ENCODE measurements at regions not wholly inside any gene's neighbourhood (a gene's known extent, or its start where the extent isn't known, plus 50 kb on each side); places are given as distances from the start of the nearest gene placed in this dataset.

DNA sequence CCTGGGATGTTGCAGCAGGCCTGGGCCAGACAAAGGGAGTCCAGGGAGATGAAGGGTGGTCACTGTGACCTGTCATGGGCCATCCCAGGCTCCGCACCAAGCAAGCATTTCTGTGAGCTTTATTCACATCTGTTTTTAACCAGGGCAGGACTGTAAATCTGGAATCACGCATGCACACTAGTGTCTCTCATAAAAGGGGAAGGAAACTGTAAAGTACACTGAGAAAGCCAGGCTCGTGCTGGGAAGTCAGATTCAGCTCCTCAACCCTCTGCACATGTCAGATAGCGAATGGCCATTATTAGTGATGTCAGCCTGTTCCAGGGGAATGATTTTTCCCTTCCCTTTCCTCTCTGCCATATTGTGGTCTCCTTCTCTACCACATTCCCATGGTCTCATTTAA is 818.6 kb upstream of the RAB6C start:
- DNase-seq (ENCODE audit: low spot score), result no peak

GRCh38 chr2:129164220-129164949 is 815.1 kb upstream of the RAB6C start:
- DNase-seq (ENCODE audit: low spot score), result no peak

GRCh38 chr2:129165006-129165405 is 814.5 kb upstream of the RAB6C start:
- DNase-seq (ENCODE audit: low spot score), result no peak

DNA sequence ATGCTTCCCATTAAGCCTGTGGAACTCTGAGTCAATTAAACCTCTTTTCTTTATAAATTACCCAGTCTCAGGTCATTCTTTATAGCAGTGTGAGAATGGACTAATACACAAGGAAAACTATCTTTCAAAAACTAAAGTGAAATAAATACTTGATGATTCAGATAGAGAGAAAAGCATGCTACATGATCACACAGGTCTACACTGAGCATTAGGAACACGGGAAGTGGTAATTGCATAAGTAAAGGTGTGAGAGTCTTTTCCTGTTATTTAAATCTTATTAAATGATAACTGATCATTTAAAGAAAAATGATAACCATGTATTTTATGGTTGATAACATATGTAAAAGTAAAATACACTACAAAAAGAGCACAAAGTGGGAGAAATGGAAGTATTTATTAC is 812.0 kb upstream of the RAB6C start:
- no peak for DNase-seq (ENCODE audit: low spot score)

GRCh38 chr2:129170570-129170969 is 808.9 kb upstream of the RAB6C start:
- DNase-seq (ENCODE audit: low spot score), result no peak

- DNase-seq (ENCODE audit: low spot score), result no peak
Measured at GRCh38 chr2:129174143-129174542, 805.3 kb upstream of the RAB6C start.

DNA sequence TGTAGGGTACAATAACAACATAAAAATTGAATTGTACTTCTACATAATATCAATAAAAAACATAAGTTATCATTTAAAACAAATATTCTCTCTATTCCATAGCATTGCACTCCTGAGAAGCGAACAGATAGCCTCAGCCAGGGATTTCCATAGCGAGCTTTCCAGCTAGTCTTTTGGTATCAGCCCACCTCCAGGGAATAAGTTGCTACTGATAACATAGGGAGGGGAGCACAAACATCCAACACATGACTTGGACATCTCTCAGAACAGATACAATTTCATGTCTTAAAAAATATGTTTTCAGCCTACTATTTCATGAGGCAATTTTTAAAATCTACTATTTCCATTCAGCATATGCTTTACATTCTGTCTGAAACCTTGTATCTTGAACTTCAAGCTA is 804.4 kb upstream of the RAB6C start:
- no peak for DNase-seq (ENCODE audit: low spot score)

- DNase-seq (ENCODE audit: low spot score), result no peak
Measured at GRCh38 chr2:129176375-129176774, 803.1 kb upstream of the RAB6C start.

DNA sequence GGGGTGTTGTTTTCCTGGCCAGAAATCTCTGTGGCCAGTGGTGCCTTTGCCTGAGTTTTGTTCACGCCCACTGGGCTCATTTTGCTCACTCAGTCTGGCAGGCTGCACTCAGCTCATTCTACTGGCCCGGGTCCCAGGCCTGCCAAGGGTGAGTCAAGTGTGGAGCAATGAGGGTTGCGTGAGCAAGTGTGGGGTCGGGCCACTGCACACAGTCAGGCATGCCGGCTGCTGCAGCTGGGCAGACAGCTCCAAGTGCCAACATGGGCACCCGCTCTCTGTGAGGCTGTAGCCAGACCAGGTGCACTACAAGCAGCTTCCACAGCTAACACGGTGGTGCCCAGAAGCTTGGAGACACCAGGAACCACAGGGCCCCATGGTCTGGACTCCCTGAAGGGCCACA is 801.1 kb upstream of the RAB6C start:
- DNase-seq (ENCODE audit: low spot score), result no peak

DNA sequence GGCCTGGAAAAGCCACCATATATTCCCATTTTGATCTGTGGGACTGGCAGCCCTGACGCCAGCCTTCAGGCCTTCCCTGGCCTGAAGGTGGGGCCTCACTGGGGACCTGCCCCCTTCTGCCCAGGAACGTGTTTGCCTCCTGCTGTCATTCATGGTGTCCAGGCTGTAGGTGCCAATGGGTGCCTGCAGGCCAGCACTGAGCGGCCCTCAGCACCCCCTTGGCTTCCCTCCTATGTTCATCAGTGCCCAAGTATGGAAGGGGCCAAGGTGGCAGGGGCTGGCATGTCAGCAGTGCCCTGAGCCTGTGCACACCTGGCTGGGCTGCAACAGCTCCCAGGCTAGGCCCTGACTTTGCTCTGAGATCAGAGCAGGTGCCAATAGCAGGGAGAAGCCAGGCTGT is 800.3 kb upstream of the RAB6C start:
- no peak for DNase-seq (ENCODE audit: low spot score)

DNA sequence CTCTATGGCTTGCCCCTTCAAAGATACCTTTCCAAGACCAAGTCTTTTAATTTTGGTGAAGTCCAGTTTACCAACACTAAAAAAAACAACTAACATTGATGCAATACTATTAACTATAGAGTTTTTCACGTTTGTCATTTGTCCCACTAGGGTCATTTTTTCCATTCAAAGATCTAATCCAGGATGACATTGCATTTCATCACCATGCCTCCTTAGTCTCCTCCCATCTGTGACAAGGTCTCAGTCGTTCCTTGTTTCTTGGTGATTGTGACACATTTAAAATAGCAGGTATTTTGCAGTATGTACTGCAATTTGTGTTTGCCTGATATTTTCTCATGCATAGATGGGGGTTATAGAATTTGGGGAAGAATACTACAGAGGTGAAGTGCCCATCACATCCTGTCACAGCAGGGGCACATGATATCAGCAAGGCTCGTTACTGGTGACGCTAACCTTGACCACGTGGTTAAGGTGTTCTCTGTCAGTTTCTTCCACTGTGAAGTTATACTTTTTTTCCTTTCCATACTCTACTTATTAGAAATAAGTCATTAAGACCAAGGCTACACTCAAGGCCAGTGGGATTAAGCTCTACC is 799.2 kb upstream of the RAB6C start:
- DNase-seq (ENCODE audit: low spot score), result no peak

DNA sequence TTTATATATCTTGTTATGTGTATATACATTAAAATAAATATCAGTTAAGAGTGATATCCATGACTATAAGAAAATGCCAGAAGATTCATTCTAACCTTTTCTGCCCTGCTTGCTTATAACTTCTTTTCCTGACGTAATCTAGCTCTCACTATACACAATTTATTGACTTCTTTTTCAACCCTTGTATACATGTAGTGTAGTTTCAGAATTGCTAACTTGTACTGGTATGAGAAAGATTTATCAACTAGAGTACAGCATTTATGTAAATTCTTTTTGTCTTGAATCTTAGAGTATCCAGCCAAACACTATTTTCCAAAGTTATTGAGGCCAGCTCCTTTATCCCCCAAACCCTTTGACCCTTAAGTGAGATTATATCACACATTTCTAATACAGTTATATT is 798.0 kb upstream of the RAB6C start:
- no peak for DNase-seq (ENCODE audit: low spot score)

DNA sequence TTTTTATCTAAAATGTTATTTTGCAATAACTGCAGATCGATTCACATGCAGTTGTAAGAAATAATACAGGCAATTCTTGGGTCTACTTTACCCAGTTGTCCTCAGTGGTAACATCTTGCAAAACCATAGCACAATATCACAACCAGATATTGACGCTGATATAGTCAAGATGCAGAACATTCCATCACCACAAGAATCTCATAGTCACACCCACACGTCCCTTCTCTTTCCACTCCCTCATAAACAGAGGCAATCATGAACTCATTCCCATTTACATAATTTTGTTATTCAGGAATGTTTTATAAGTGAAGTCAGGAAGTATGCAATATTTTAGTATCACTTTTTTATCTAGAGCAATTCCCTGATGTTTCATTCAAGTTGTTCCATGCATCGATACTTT is 797.5 kb upstream of the RAB6C start:
- no peak for DNase-seq (ENCODE audit: low spot score)

DNA sequence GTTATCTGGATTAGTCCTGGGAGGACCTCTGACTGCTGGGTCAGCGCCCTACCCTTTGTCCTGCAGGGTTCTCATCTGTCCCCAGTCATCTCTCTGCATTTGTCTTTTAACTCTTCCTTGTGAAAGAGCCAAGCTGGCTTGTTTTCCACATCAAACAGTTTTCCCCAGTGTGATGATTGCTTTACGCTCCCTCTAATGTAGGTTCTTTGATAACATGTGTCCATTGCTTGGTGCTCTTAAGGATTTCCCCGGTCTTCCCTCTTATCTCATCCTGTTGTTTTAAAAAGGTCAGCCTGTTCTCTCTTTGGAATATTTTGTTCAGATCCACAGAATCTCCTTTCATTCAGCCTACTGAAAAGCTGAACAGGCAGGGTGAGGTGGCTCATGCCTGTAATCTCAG is 792.1 kb upstream of the RAB6C start:
- DNase-seq (ENCODE audit: low spot score), result no peak

GRCh38 chr2:129188451-129188850 is 791.0 kb upstream of the RAB6C start:
- DNase-seq (ENCODE audit: low spot score), result no peak

GRCh38 chr2:129189617-129190319 is 789.7 kb upstream of the RAB6C start:
- no peak for DNase-seq (ENCODE audit: low spot score)

- DNase-seq (ENCODE audit: low spot score), result no peak
Measured at GRCh38 chr2:129190494-129190893, 789.0 kb upstream of the RAB6C start.

- DNase-seq (ENCODE audit: low spot score), result no peak
Measured at GRCh38 chr2:129191530-129191929, 787.9 kb upstream of the RAB6C start.

DNA sequence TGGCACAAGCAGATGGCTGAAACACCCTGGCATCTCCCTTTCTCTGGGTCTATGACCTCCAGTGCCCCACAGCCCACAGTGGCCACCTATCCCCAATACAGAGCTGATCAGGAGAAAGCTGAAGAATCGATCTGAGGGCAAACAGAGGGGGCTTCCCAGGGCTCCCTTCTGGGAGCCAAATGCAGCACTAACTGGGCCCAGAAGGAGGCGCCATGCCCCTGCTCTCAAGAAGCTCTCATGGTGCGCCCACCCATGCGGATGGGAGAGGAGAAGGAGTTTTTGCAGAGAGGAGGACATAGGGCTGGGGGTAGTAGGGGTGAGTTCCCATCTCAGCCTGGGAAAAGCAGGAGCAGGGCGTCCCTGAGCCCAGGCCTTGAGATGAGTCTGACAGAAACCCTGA is 787.3 kb upstream of the RAB6C start:
- DNase-seq (ENCODE audit: low spot score), result no peak

GRCh38 chr2:129192841-129193253 is 786.6 kb upstream of the RAB6C start:
- DNase-seq (ENCODE audit: low spot score), result no peak

GRCh38 chr2:129193961-129194360 is 785.5 kb upstream of the RAB6C start:
- DNase-seq (ENCODE audit: low spot score), result no peak

DNA sequence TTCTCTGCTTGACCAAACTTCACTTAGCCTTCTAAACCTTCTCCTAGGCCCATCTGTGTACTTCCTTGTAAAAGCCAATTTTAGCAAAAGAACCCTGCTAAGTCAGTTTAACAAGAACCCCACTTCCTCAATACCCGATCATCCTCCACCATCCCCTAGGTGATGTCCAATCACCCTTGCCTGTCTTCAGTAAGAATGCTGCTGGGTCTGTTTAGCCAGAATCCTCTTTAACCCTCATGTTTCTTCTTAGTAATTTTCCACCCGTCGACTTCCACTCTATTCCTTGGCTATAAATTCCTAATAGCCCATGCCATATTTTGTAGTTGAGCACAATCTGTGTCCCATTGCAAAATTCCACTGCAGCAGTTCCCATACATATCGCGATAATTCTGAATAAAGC is 780.0 kb upstream of the RAB6C start:
- no peak for DNase-seq (ENCODE audit: low spot score)

- DNase-seq (ENCODE audit: low spot score), result no peak
Measured at GRCh38 chr2:129201696-129202095, 777.8 kb upstream of the RAB6C start.

GRCh38 chr2:129203331-129203730 is 776.1 kb upstream of the RAB6C start:
- no peak for DNase-seq (ENCODE audit: low spot score)
